ENCODE measurements at regions not wholly inside any gene's neighbourhood (a gene's known extent, or its start where the extent isn't known, plus 50 kb on each side); places are given as distances from the start of the nearest gene placed in this dataset.

DNA sequence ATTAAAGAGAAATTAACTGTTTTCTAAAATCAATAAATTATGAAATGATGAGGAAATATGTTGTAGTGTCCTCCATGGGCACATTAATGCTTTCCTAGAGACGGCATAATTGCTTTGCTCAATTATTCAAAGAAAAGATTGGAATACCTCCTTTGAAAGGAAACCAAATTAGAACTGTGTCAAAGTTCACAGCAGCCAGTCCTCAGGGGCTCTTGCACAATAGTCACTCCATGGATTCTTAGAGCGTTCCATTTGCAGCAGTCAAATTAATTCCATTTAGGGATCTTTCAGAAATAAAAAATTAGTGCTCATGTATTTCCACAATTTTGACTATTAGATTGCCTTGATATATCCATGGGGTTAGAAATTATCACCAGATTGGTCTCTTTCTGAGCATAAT lies 841.6 kb upstream of the DPPA4 start:
- Histone ChIP-seq H2AFZ (ENCODE audit: low read length) (no peak overlapping the region), H3K4me3 (ENCODE audit: low read depth, low read length, poor library complexity, severe bottlenecking) (no peak overlapping the region), H3K9me3 (ENCODE audit: low read length) (no peaks in the 10 kb centered on the region), H3K27ac (ENCODE audit: low read depth, low read length, poor library complexity, severe bottlenecking) (no peak overlapping the region), H3K4me2 (ENCODE audit: low read length) (no peak overlapping the region), H3K36me3 (ENCODE audit: insufficient read depth, low read length) (no peaks in the 10 kb centered on the region), H3K9me2 (ENCODE audit: insufficient read depth, low read length) (no peaks in the 10 kb centered on the region), H3K79me2 (ENCODE audit: insufficient read depth, low read depth, low read length) (no peaks in the 10 kb centered on the region), H3K4me1 (ENCODE audit: insufficient read depth, low read length, poor library complexity, severe bottlenecking) (no peaks in the 10 kb centered on the region), H4K20me1 (ENCODE audit: insufficient read depth, low read length) (no peaks in the 10 kb centered on the region)
- TF ChIP-seq, protein P1, sequence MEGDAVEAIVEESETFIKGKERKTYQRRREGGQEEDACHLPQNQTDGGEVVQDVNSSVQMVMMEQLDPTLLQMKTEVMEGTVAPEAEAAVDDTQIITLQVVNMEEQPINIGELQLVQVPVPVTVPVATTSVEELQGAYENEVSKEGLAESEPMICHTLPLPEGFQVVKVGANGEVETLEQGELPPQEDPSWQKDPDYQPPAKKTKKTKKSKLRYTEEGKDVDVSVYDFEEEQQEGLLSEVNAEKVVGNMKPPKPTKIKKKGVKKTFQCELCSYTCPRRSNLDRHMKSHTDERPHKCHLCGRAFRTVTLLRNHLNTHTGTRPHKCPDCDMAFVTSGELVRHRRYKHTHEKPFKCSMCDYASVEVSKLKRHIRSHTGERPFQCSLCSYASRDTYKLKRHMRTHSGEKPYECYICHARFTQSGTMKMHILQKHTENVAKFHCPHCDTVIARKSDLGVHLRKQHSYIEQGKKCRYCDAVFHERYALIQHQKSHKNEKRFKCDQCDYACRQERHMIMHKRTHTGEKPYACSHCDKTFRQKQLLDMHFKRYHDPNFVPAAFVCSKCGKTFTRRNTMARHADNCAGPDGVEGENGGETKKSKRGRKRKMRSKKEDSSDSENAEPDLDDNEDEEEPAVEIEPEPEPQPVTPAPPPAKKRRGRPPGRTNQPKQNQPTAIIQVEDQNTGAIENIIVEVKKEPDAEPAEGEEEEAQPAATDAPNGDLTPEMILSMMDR (conservative IDR thresholded peaks at IDR 0.05; ENCODE audit: low read length), result no peak
- no peak for TF ChIP-seq EZH2phosphoT487 (IDR thresholded peaks at IDR 0.05; ENCODE audit: borderline replicate concordance, low read depth, low read length)
- POLR2A ChIA-PET, result interaction anchor here (1.2 kb wide), 1 partner anchor 26 kb away, joined by 3 read pairs; no protein-coding TSS in a partner anchor
- BruUV-seq (replicated peaks), result no TSS peak
- intact Hi-C loops (cut with micrococcal nuclease; ENCODE audit: unreplicated experiment), result no loop called here
- no peak for DNase-seq (ENCODE audit: low spot score)
- CTCF ChIA-PET (ENCODE audit: unreplicated experiment), result no interaction called here

DNA sequence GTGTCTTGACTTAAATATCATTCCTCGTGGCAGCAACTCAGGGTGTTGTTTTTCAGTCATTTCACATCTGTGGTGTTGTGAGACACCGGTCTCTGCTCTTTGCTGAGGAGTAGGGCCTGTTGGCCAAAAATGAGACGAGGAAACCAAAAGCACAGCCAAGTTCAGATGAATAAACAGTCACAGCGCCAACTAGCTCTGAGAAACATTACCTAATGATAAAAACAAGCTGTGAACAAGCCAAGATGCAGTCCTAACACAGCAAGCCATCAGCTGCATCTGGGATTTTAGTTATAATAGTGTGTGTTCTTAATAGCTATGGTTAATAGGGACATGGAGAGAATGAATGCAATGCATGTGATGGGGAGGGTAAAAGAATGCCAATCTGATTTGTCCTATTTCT lies 843.4 kb upstream of the DPPA4 start:
- Histone ChIP-seq H2AFZ (ENCODE audit: low read length) (no peak overlapping the region), H4K20me1 (ENCODE audit: insufficient read depth, low read length) (no peaks in the 10 kb centered on the region), H3K4me3 (ENCODE audit: low read depth, low read length, poor library complexity, severe bottlenecking) (no peak overlapping the region), H3K4me2 (ENCODE audit: low read length) (no peak overlapping the region), H3K79me2 (ENCODE audit: insufficient read depth, low read depth, low read length) (no peaks in the 10 kb centered on the region), H3K27ac (ENCODE audit: low read depth, low read length, poor library complexity, severe bottlenecking) (no peak overlapping the region), H3K9me2 (ENCODE audit: insufficient read depth, low read length) (no peaks in the 10 kb centered on the region), H3K4me1 (ENCODE audit: insufficient read depth, low read length, poor library complexity, severe bottlenecking) (no peaks in the 10 kb centered on the region), H3K36me3 (ENCODE audit: insufficient read depth, low read length) (no peaks in the 10 kb centered on the region), H3K9me3 (ENCODE audit: low read length) (no peaks in the 10 kb centered on the region)
- intact Hi-C loops (cut with micrococcal nuclease; ENCODE audit: unreplicated experiment), result no loop called here
- no peak for DNase-seq (ENCODE audit: low spot score)
- ChIA-PET POLR2A (no interaction called here), CTCF (ENCODE audit: unreplicated experiment) (no interaction called here)
- TF ChIP-seq, protein P1 (conservative IDR thresholded peaks at IDR 0.05; ENCODE audit: low read length), result no peak
- TF ChIP-seq EZH2phosphoT487 (IDR thresholded peaks at IDR 0.05; ENCODE audit: borderline replicate concordance, low read depth, low read length), result no peak
- no TSS peak for BruUV-seq (replicated peaks)

DNA sequence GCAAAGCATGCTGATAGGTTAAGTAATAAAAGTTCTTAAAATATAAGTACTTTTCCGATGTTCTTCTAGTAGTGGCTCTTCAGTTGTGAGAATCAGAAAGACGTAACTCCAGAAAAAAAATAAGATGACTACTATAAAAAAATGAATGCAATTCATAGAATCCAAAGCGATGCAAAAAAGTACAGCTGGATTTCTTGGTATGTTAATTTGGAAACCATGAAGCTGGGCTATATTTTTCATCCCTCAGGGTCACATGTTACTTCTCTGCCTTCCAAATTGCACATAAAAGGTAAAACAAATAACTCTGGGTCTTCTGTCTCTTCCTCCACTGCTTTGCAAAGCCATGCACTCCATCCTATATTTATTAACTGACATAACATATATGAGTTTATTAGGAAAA lies 843.9 kb upstream of the DPPA4 start:
- no peak for DNase-seq (ENCODE audit: low spot score)
- no peak overlapping the region for H2AFZ ChIP-seq (ENCODE audit: low read length)
- no peaks in the 10 kb centered on the region for H3K36me3 ChIP-seq (ENCODE audit: insufficient read depth, low read length)
- ChIA-PET CTCF (ENCODE audit: unreplicated experiment) (no interaction called here), POLR2A (no interaction called here)
- no peaks in the 10 kb centered on the region for H3K79me2 ChIP-seq (ENCODE audit: insufficient read depth, low read depth, low read length)
- no peak overlapping the region for H3K4me3 ChIP-seq (ENCODE audit: low read depth, low read length, poor library complexity, severe bottlenecking)
- no peaks in the 10 kb centered on the region for H3K9me2 ChIP-seq (ENCODE audit: insufficient read depth, low read length)
- no TSS peak for BruUV-seq (replicated peaks)
- no peak overlapping the region for H3K4me2 ChIP-seq (ENCODE audit: low read length)
- no peak overlapping the region for H3K27ac ChIP-seq (ENCODE audit: low read depth, low read length, poor library complexity, severe bottlenecking)
- no peaks in the 10 kb centered on the region for H3K9me3 ChIP-seq (ENCODE audit: low read length)
- no peaks in the 10 kb centered on the region for H3K4me1 ChIP-seq (ENCODE audit: insufficient read depth, low read length, poor library complexity, severe bottlenecking)
- intact Hi-C loops (cut with micrococcal nuclease; ENCODE audit: unreplicated experiment), result no loop called here
- TF ChIP-seq, protein P1 (conservative IDR thresholded peaks at IDR 0.05; ENCODE audit: low read length), result no peak
- TF ChIP-seq EZH2phosphoT487 (IDR thresholded peaks at IDR 0.05; ENCODE audit: borderline replicate concordance, low read depth, low read length), result no peak
- no peaks in the 10 kb centered on the region for H4K20me1 ChIP-seq (ENCODE audit: insufficient read depth, low read length)
